Neuronal stem cell (in vitro differentiated cells): ENCODE measurements at regions not wholly inside any gene's neighbourhood (a gene's known extent, or its start where the extent isn't known, plus 50 kb on each side); places are given as distances from the start of the nearest gene placed in this dataset.
"Not testable (repeated sequence)": the region's sequence is repeated elsewhere in the genome, so short reads cannot be mapped to it uniquely, and the experiment has no call there.

Experiments used
- DNase-seq: peaks from one replicate; pipeline ENCODE4 v3.0.0-alpha.2; 2013; ENCODE audit warnings: low spot score
- H2AFZ ChIP-seq: one replicate; pipeline ENCODE4 v1.6.1; 2013; ENCODE audit warnings: mild to moderate bottlenecking, low read length, inconsistent platforms
- H2AK5ac ChIP-seq: 2 replicates; pipeline ENCODE4 v1.6.1; 2013; ENCODE audit warnings: low read depth, mild to moderate bottlenecking, inconsistent platforms, low read length, moderate library complexity, mixed read lengths
- H2BK120ac ChIP-seq: 2 replicates; pipeline ENCODE4 v1.6.1; 2013; ENCODE audit warnings: low read depth, mild to moderate bottlenecking, inconsistent platforms, low read length, moderate library complexity, mixed read lengths
- H2BK12ac ChIP-seq: one replicate; pipeline ENCODE4 v1.6.1; 2013; ENCODE audit warnings: low read length, inconsistent platforms
- H2BK15ac ChIP-seq: 2 replicates; pipeline ENCODE4 v1.6.1; 2013; ENCODE audit warnings: mild to moderate bottlenecking, low read length, inconsistent platforms, mixed read lengths
- H2BK5ac ChIP-seq: one replicate; pipeline ENCODE4 v1.6.1; 2013; ENCODE audit warnings: inconsistent platforms, mild to moderate bottlenecking, low read length, moderate library complexity
- H3K14ac ChIP-seq: one replicate; pipeline ENCODE4 v1.6.1; 2013; ENCODE audit warnings: low read length, inconsistent platforms
- H3K18ac ChIP-seq: 2 replicates; pipeline ENCODE4 v1.6.1; 2013; ENCODE audit warnings: low read length, inconsistent platforms
- H3K23ac ChIP-seq: 2 replicates; pipeline ENCODE4 v1.6.1; 2013; ENCODE audit warnings: low read depth, mild to moderate bottlenecking, mixed read lengths, low read length, inconsistent platforms; ENCODE audit not compliant: poor library complexity
- H3K27ac ChIP-seq: replicated peaks from 3 replicates; pipeline ENCODE4 v1.5.1; 2013; ENCODE audit warnings: low read length, inconsistent platforms
- H3K27me3 ChIP-seq, 3 experiments: 2 replicates each; pipeline ENCODE4 v1.6.1; 2013; ENCODE audit warnings: low read length in 3 of 3, mild to moderate bottlenecking in 2 of 3, inconsistent platforms in 1 of 3, low read depth in 1 of 3, mixed read lengths in 1 of 3, moderate library complexity in 1 of 3; ENCODE audit not compliant: control insufficient read depth in 3 of 3, insufficient read depth in 3 of 3
- H3K36me3 ChIP-seq, 2 donors: replicated peaks in 1 of 2; 2 replicates each; pipeline ENCODE4 v1.6.1; 2013; ENCODE audit warnings: low read length in 2 of 2; ENCODE audit not compliant: control insufficient read depth in 2 of 2, insufficient read depth in 2 of 2
- H3K4ac ChIP-seq: 2 replicates; pipeline ENCODE4 v1.6.1; 2013; ENCODE audit warnings: inconsistent platforms, mild to moderate bottlenecking, low read length, moderate library complexity
- H3K4me1 ChIP-seq, 2 donors: 1 replicate in 1 of 2; 2 replicates in 1 of 2; pipeline ENCODE4 v1.6.1; 2013; ENCODE audit warnings: low read length in 2 of 2, low read depth in 1 of 2; ENCODE audit not compliant: control insufficient read depth in 2 of 2, insufficient read depth in 1 of 2
- H3K4me2 ChIP-seq: one replicate; pipeline ENCODE4 v1.6.1; 2013; ENCODE audit warnings: mild to moderate bottlenecking, low read length, inconsistent platforms; ENCODE audit not compliant: insufficient read depth, poor library complexity, severe bottlenecking
- H3K4me3 ChIP-seq, 2 donors: 2 replicates each; pipeline ENCODE4 v1.5.1; 2013; ENCODE audit warnings: low read length in 2 of 2, mild to moderate bottlenecking in 2 of 2, inconsistent platforms in 1 of 2, moderate library complexity in 1 of 2
- H3K79me1 ChIP-seq: one replicate; pipeline ENCODE4 v1.6.1; 2013; ENCODE audit warnings: low read depth, mild to moderate bottlenecking, inconsistent platforms, low read length, moderate library complexity
- H3K9ac ChIP-seq: one replicate; pipeline ENCODE4 v1.6.1; 2013; ENCODE audit warnings: mild to moderate bottlenecking, low read depth, low read length, inconsistent platforms; ENCODE audit not compliant: poor library complexity
- H3K9me3 ChIP-seq, 2 donors: replicated peaks in 1 of 2; 2 replicates each; pipeline versions ENCODE3 to v1.6.1; 2013; ENCODE audit warnings: low read length in 2 of 2, mild to moderate bottlenecking in 2 of 2, inconsistent platforms in 1 of 2, low read depth in 1 of 2, mixed read lengths in 1 of 2, moderate library complexity in 1 of 2; ENCODE audit not compliant: control insufficient read depth in 2 of 2, insufficient read depth in 1 of 2
- H4K8ac ChIP-seq: one replicate; pipeline ENCODE4 v1.6.1; 2013; ENCODE audit warnings: low read depth, mild to moderate bottlenecking, inconsistent platforms, low read length, moderate library complexity
- H4K91ac ChIP-seq: one replicate; pipeline ENCODE4 v1.6.1; 2013; ENCODE audit warnings: low read length, low read depth, mild to moderate bottlenecking, inconsistent platforms; ENCODE audit not compliant: poor library complexity
- WGBS, 2 donors: extraction: QIAGEN DNeasy Blood & Tissue Kit; methylation state at CpG; one replicate each; pipeline ENCODE4 v1.1.7; 2013; ENCODE audit warnings: missing lambda C conversion rate in 2 of 2, mixed read lengths in 1 of 2; ENCODE audit not compliant: insufficient read length in 2 of 2, insufficient replicate concordance in 1 of 2; ENCODE audit errors: extremely low coverage in 2 of 2; 5-methylcytosine and 5-hydroxymethylcytosine counted together

DNA sequence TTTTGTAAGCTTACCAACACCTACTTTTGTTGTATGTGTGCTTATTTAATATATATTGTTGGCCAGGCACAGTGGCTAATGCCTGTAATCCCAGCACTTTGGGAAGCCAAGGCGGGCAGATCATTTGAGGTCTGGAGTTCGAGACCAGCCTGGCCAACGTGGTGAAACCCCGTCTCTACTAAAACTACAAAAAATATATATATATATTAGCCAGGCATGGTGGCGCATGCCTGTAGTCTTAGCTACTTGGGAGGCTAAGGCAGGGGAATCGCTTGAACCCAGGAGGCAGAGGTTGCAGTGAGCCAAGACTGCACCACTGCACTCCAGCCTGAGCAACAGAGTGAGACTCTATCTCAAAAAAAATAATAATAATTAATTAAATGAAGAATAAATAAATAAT is 142.0 kb upstream of the C1QTNF3 start:
- WGBS, 2 donors = no CpG with 5 or more reads among the region's 6 CpGs
- H3K18ac ChIP-seq, H4K91ac ChIP-seq, DNase-seq, H2AK5ac ChIP-seq, H3K4ac ChIP-seq, H3K27ac ChIP-seq, H2BK12ac ChIP-seq, H2AFZ ChIP-seq, H3K79me1 ChIP-seq, H4K8ac ChIP-seq, H2BK15ac ChIP-seq, H3K4me3 ChIP-seq, H2BK120ac ChIP-seq, H3K9me3 ChIP-seq, H3K4me1 ChIP-seq, H2BK5ac ChIP-seq, H3K23ac ChIP-seq, H3K9ac ChIP-seq, H3K14ac ChIP-seq, H3K27me3 ChIP-seq, H3K4me2 ChIP-seq: not testable (repeated sequence)
- peaks cover 6 to 33% of the 10 kb centered on the region in 2 donors for H3K36me3 ChIP-seq

DNA sequence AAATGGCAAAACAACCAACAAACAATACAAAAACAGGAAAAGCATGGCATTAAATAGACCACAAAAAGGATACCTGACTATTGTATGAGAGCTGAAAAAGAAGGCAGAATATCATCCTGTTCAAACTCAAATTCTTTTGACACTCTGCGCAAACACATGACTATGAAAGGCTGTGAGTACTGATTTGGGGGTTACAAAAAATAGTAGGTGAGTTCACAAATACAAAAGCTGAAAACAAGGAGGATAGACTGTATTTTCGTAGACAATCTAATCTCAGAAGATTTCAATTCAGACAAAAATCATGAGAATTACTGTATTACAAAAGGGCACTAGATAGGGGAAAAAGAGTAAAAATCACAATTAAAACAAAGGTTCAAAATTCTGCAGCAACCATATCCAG is 142.6 kb upstream of the C1QTNF3 start:
- not testable (repeated sequence) for H2AFZ ChIP-seq, H3K9me3 ChIP-seq, H3K27ac ChIP-seq, H3K79me1 ChIP-seq, H2AK5ac ChIP-seq, H3K18ac ChIP-seq, H3K4ac ChIP-seq, H3K27me3 ChIP-seq, H4K91ac ChIP-seq, H3K4me1 ChIP-seq, H4K8ac ChIP-seq, H3K14ac ChIP-seq, H3K4me3 ChIP-seq, H2BK5ac ChIP-seq, H2BK120ac ChIP-seq, H3K9ac ChIP-seq, H3K23ac ChIP-seq, H3K4me2 ChIP-seq, H2BK15ac ChIP-seq, DNase-seq, H2BK12ac ChIP-seq
- peaks cover 6 to 32% of the 10 kb centered on the region in 2 donors for H3K36me3 ChIP-seq
- no CpG with 5 or more reads among the region's 2 CpGs for WGBS, 2 donors

- H3K79me1 ChIP-seq, H3K4me2 ChIP-seq, H2AFZ ChIP-seq, DNase-seq, H2BK12ac ChIP-seq, H3K4me1 ChIP-seq, H2BK5ac ChIP-seq, H3K23ac ChIP-seq, H4K8ac ChIP-seq, H2BK120ac ChIP-seq, H4K91ac ChIP-seq, H2AK5ac ChIP-seq, H3K18ac ChIP-seq, H3K27ac ChIP-seq, H3K9ac ChIP-seq, H3K4ac ChIP-seq, H3K4me3 ChIP-seq, H2BK15ac ChIP-seq, H3K9me3 ChIP-seq, H3K27me3 ChIP-seq, H3K14ac ChIP-seq: not testable (repeated sequence)
- no CpG with 5 or more reads among the region's 2 CpGs for WGBS, 2 donors
- peaks cover 6 to 29% of the 10 kb centered on the region in 2 donors for H3K36me3 ChIP-seq
Observed at GRCh38 chr5:34186108-34186507, 143.1 kb upstream of the C1QTNF3 start.

GRCh38 chr5:34186865-34187264 is 143.9 kb upstream of the C1QTNF3 start:
- H4K8ac ChIP-seq, H2AK5ac ChIP-seq, H4K91ac ChIP-seq, H2BK15ac ChIP-seq, H3K4me1 ChIP-seq, H2BK120ac ChIP-seq, H2BK12ac ChIP-seq, H3K4me3 ChIP-seq, H3K27ac ChIP-seq, H3K79me1 ChIP-seq, H3K27me3 ChIP-seq, H3K9ac ChIP-seq, H3K9me3 ChIP-seq, H2AFZ ChIP-seq, H2BK5ac ChIP-seq, H3K4me2 ChIP-seq, DNase-seq, H3K4ac ChIP-seq, H3K14ac ChIP-seq, H3K18ac ChIP-seq, H3K23ac ChIP-seq: not testable (repeated sequence)
- no CpG with 5 or more reads among the region's 2 CpGs for WGBS, 2 donors
- peaks cover 6 to 26% of the 10 kb centered on the region in 2 donors for H3K36me3 ChIP-seq
